CD4-positive, alpha-beta T cell (primary cell): ENCODE measurements at regions not wholly inside any gene's neighbourhood (a gene's known extent, or its start where the extent isn't known, plus 50 kb on each side); places are given as distances from the start of the nearest gene placed in this dataset.

Experiments used
- ATAC-seq: fragments of 200-7000 bp; cut with Tn5 transposase; one replicate; pipeline ENCODE4 v1.10.0; 2022; ENCODE audit warnings: mild to moderate bottlenecking; ENCODE audit not compliant: poor library complexity
- CTCF ChIA-PET: fragments of 350-600 bp; sonication (Branson Sonifier 250); formaldehyde crosslinking; loops from one replicate; lab custom pipeline; 2021; ENCODE audit warnings: antibody characterized with exemption, inconsistent platforms; lab: Charles Lee
- POLR2A ChIA-PET: fragments of 350-600 bp; sonication (Branson Sonifier 250); formaldehyde crosslinking; loops from one replicate; lab custom pipeline; 2021; ENCODE audit warnings: antibody characterized with exemption, inconsistent platforms; lab: Charles Lee
- DNase-seq, 14 experiments: peaks; one replicate each; pipeline ENCODE4 v3.0.0-alpha.2; 2013 to 2020; ENCODE audit warnings: mixed read lengths in 2 of 14
- H3K27ac ChIP-seq, 2 donors: one replicate each; pipeline versions ENCODE4 v1.5.1 to v1.7.0; 2013; ENCODE audit warnings: low read length in 2 of 2, low read depth in 1 of 2, mild to moderate bottlenecking in 1 of 2
- H3K27me3 ChIP-seq, 2 experiments: 1 replicate in 1 of 2; 2 replicates in 1 of 2; pipeline versions ENCODE4 v1.6.1 to v1.7.0; 2013; ENCODE audit warnings: low read length in 2 of 2, control low read depth in 1 of 2, mild to moderate bottlenecking in 1 of 2, moderate library complexity in 1 of 2; ENCODE audit not compliant: insufficient read depth in 2 of 2, control insufficient read depth in 1 of 2
- H3K36me3 ChIP-seq: one replicate; pipeline ENCODE4 v1.6.1; 2013; ENCODE audit warnings: low read length, control low read depth; ENCODE audit not compliant: insufficient read depth
- H3K4me1 ChIP-seq: one replicate; pipeline ENCODE4 v1.6.1; 2013; ENCODE audit warnings: low read length, control low read depth; ENCODE audit not compliant: insufficient read depth
- H3K4me3 ChIP-seq: one replicate; pipeline ENCODE4 v1.5.1; 2013; ENCODE audit warnings: mild to moderate bottlenecking, low read length, moderate library complexity
- H3K9me3 ChIP-seq, 2 experiments: 1 replicate in 1 of 2; 2 replicates in 1 of 2; pipeline versions ENCODE4 v1.6.1 to v1.7.0; 2013; ENCODE audit warnings: low read length in 2 of 2, mild to moderate bottlenecking in 2 of 2, control low read depth in 1 of 2, moderate library complexity in 1 of 2; ENCODE audit not compliant: control insufficient read depth in 1 of 2, insufficient read depth in 1 of 2
- H3K27ac Mint-ChIP-seq: one replicate; pipeline ENCODE4 v1.8.0; 2020; ENCODE audit warnings: mixed read lengths
- H3K27me3 Mint-ChIP-seq: one replicate; pipeline ENCODE4 v1.8.0; 2021; ENCODE audit warnings: mixed read lengths
- H3K36me3 Mint-ChIP-seq: one replicate; pipeline ENCODE4 v1.8.0; 2021; ENCODE audit warnings: low read depth, mixed read lengths
- H3K4me1 Mint-ChIP-seq: one replicate; pipeline ENCODE4 v1.8.0; 2021; ENCODE audit warnings: low read depth, mixed read lengths
- H3K4me3 Mint-ChIP-seq: one replicate; pipeline ENCODE4 v1.8.0; 2020; ENCODE audit warnings: mild to moderate bottlenecking, mixed read lengths
- H3K9me3 Mint-ChIP-seq: one replicate; pipeline ENCODE4 v1.8.0; 2020; ENCODE audit warnings: mixed read lengths
- CTCF ChIP-seq: fragments of 200-600 bp; IDR thresholded peaks from one replicate; pipeline ENCODE4 v1.8.0; 2022; ENCODE audit warnings: antibody characterized with exemption, mild to moderate bottlenecking
- intact Hi-C, 2 experiments: fragments of 100-400 bp; cut with DNase I in 1 of 2; cut with micrococcal nuclease in 1 of 2; formaldehyde crosslinking; loops; one replicate each; pipeline versions ENCODE4 v1.15.1 to v1.9.0; 2023 to 2025; cut with DNase I, micrococcal nuclease

- intact Hi-C loops, result loop anchor here in 1 of 2 experiments (5.0 kb wide), 1 partner anchor 128 kb away; no protein-coding TSS in a partner anchor
- H3K9me3 Mint-ChIP-seq, result peaks cover 3% of the 10 kb centered on the region
- peaks cover 9% of the 10 kb centered on the region for H3K4me1 ChIP-seq
- H3K4me3 ChIP-seq, result no peak overlapping the region
- H3K4me1 Mint-ChIP-seq, result peaks cover 10% of the 10 kb centered on the region
- H3K9me3 ChIP-seq, result no peaks in the 10 kb centered on the region
- no peaks in the 10 kb centered on the region for H3K27me3 ChIP-seq
- no peak overlapping the region for H3K4me3 Mint-ChIP-seq
- no peak for DNase-seq
- no peak for ATAC-seq
- H3K36me3 ChIP-seq, result no peaks in the 10 kb centered on the region
- no peak for TF ChIP-seq CTCF
- no peak overlapping the region for H3K27ac Mint-ChIP-seq
- ChIA-PET POLR2A (no interaction called here), CTCF (no interaction called here)
- H3K27me3 Mint-ChIP-seq, result peaks cover 24% of the 10 kb centered on the region
- no peaks in the 10 kb centered on the region for H3K36me3 Mint-ChIP-seq
- no peak overlapping the region for H3K27ac ChIP-seq
Measured at GRCh38 chr4:71095141-71095540, 101.7 kb downstream of the DCK start.

- Histone ChIP-seq H3K36me3 (no peaks in the 10 kb centered on the region), H3K9me3 (no peaks in the 10 kb centered on the region), H3K4me3 (no peak overlapping the region), H3K27me3 (no peaks in the 10 kb centered on the region), H3K4me1 (peaks cover 9% of the 10 kb centered on the region), H3K27ac (no peak overlapping the region)
- ChIA-PET CTCF (no interaction called here), POLR2A (no interaction called here)
- ATAC-seq (no peak), DNase-seq (peak in 1 of 14 experiments; percentile 32)
- peaks cover 24% of the 10 kb centered on the region for H3K27me3 Mint-ChIP-seq
- no peaks in the 10 kb centered on the region for H3K36me3 Mint-ChIP-seq
- H3K4me1 Mint-ChIP-seq, result peaks cover 10% of the 10 kb centered on the region
- no peak overlapping the region for H3K27ac Mint-ChIP-seq
- no peak for TF ChIP-seq CTCF
- intact Hi-C loops, result loop anchor here in 1 of 2 experiments (5.0 kb wide), 1 partner anchor 128 kb away; no protein-coding TSS in a partner anchor
- H3K9me3 Mint-ChIP-seq, result peaks cover 2% of the 10 kb centered on the region
- H3K4me3 Mint-ChIP-seq, result no peak overlapping the region
Measured at GRCh38 chr4:71095545-71095944, 102.1 kb downstream of the DCK start.

GRCh38 chr4:71107726-71108125 is 114.3 kb downstream of the DCK start:
- H3K27ac ChIP-seq, result no peak overlapping the region
- peak overlapping the region; percentile 16 for H3K4me3 Mint-ChIP-seq
- TF ChIP-seq CTCF, result no peak
- H3K4me1 Mint-ChIP-seq, result peaks cover 36% of the 10 kb centered on the region
- ATAC-seq (no peak), DNase-seq (peak in 3 of 14 experiments; percentile 12 to 77 (median 23))
- ChIA-PET POLR2A (interaction anchor here (1.2 kb wide), 1 partner anchor 114 kb away, joined by 3 read pairs; the partner anchor contains the start of gene DCK), CTCF (no interaction called here)
- intact Hi-C loops, result no loop called here
- peaks cover 27% of the 10 kb centered on the region for H3K4me1 ChIP-seq
- no peaks in the 10 kb centered on the region for H3K9me3 ChIP-seq
- H3K27ac Mint-ChIP-seq, result peak overlapping the region; percentile 8
- no peaks in the 10 kb centered on the region for H3K27me3 Mint-ChIP-seq
- H3K9me3 Mint-ChIP-seq, result no peaks in the 10 kb centered on the region
- no peaks in the 10 kb centered on the region for H3K36me3 ChIP-seq
- H3K36me3 Mint-ChIP-seq, result peaks cover 4% of the 10 kb centered on the region
- peak overlapping the region; percentile 10 for H3K4me3 ChIP-seq
- no peaks in the 10 kb centered on the region for H3K27me3 ChIP-seq
